PC-9 (cell line): ENCODE measurements at regions not wholly inside any gene's neighbourhood (a gene's known extent, or its start where the extent isn't known, plus 50 kb on each side); places are given as distances from the start of the nearest gene placed in this dataset.
A peak's percentile ranks its signal among the peaks of the same experiment; 100 is the strongest.

Experiments
- BruUV-seq: library from RNA; stranded (reverse); fragments of 400-500 nt; replicated peaks from 2 replicates; lab custom pipeline; 2021; lab: Mats Ljungman, UMichigan
- CTCF ChIA-PET: fragments of 300-600 bp; sonication (Branson Sonifier 250); formaldehyde crosslinking; loops from one replicate; lab custom pipeline; 2022; ENCODE audit warnings: antibody characterized with exemption; lab: Charles Lee
- POLR2A ChIA-PET: fragments of 300-600 bp; sonication (Branson Sonifier 250); formaldehyde crosslinking; loops from one replicate; lab custom pipeline; 2022; ENCODE audit warnings: antibody characterized with exemption; ENCODE audit not compliant: unreplicated experiment; lab: Charles Lee
- DNase-seq, 2 experiments: peaks; one replicate each; pipeline versions ENCODE4 v3.0.0 to v3.0.0-alpha.2; 2015 to 2022; ENCODE audit warnings: mixed read lengths in 1 of 2
- H2AFZ ChIP-seq: fragments of 200-600 bp; sonication (generic); 2 replicates; pipeline ENCODE4 v1.8.1; 2017; ENCODE audit warnings: antibody characterized with exemption
- H3F3A ChIP-seq: fragments of 200-600 bp; sonication (generic); 2 replicates; pipeline ENCODE4 v1.8.1; 2017; ENCODE audit warnings: antibody characterized with exemption, mild to moderate bottlenecking, low read depth; ENCODE audit not compliant: insufficient read depth
- H3K27ac ChIP-seq: fragments of 200-600 bp; sonication (generic); 2 replicates; pipeline ENCODE4 v1.6.1; 2016; ENCODE audit warnings: mixed run types
- H3K27me3 ChIP-seq: fragments of 200-600 bp; sonication (generic); 2 replicates; pipeline ENCODE4 v1.6.1; 2016; ENCODE audit warnings: low read depth, mixed run types; ENCODE audit not compliant: insufficient read depth
- H3K36me3 ChIP-seq: fragments of 200-600 bp; sonication (generic); 2 replicates; pipeline ENCODE4 v1.6.1; 2016; ENCODE audit warnings: low read depth, mixed run types
- H3K4me1 ChIP-seq: fragments of 200-600 bp; sonication (generic); replicated peaks from 2 replicates; pipeline ENCODE4 v1.6.1; 2016; ENCODE audit warnings: mixed run types; ENCODE audit not compliant: insufficient read depth
- H3K4me2 ChIP-seq: fragments of 200-600 bp; sonication (generic); 2 replicates; pipeline ENCODE4 v1.6.1; 2017; ENCODE audit warnings: mixed run types
- H3K4me3 ChIP-seq: fragments of 200-600 bp; sonication (generic); 2 replicates; pipeline ENCODE4 v1.6.1; 2016; ENCODE audit warnings: mixed run types
- H3K79me2 ChIP-seq: fragments of 200-600 bp; sonication (generic); 2 replicates; pipeline ENCODE4 v1.6.1; 2017; ENCODE audit warnings: low read depth, mixed run types
- H3K9me2 ChIP-seq: fragments of 200-600 bp; sonication (generic); 2 replicates; pipeline ENCODE4 v1.8.1; 2017; ENCODE audit warnings: mild to moderate bottlenecking; ENCODE audit not compliant: insufficient read depth
- H3K9me3 ChIP-seq: fragments of 200-600 bp; sonication (generic); 2 replicates; pipeline ENCODE4 v1.8.1; 2016; ENCODE audit warnings: low read depth; ENCODE audit not compliant: insufficient read depth
- H4K20me1 ChIP-seq: fragments of 200-600 bp; sonication (generic); 2 replicates; pipeline ENCODE4 v1.8.1; 2017; ENCODE audit not compliant: insufficient read depth
- CTCF ChIP-seq: fragments of 200-600 bp; sonication (generic); conservative IDR thresholded peaks from 2 replicates; pipeline ENCODE4 v1.6.1; 2017; ENCODE audit warnings: mixed run types, antibody characterized with exemption, mild to moderate bottlenecking, moderate library complexity
- EZH2 ChIP-seq: fragments of 200-600 bp; sonication (generic); IDR thresholded peaks from 2 replicates; pipeline ENCODE4 v1.8.0; 2017; ENCODE audit warnings: antibody characterized with exemption, low read depth
- intact Hi-C: fragments of 100-400 bp; cut with micrococcal nuclease; formaldehyde crosslinking; loops from one replicate; pipeline ENCODE4 v1.10.0; 2022; ENCODE audit not compliant: unreplicated experiment

DNA sequence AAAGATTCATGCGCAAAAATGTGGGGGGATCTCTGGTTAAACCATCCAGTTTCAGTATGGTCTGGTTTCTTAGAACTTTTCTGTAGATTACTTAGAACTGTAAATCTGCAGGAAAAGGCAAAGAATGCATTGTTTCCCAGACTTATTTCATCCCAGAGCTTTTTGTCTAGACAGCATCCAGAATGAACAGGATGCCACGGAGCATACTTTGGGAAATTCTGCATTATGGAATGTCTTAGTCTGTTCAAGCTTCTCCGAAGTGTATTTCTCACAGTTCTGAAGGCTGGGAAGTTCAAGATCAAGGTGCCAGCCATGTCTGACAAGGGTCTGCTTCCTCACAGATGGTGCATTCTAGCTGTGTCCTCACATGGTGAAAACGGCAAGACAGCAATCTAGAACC, 136.3 kb downstream of the INHBA start:
- BruUV-seq, result no TSS peak
- Histone ChIP-seq H3K27me3 (no peaks in the 10 kb centered on the region), H3K4me1 (peaks cover 12% of the 10 kb centered on the region; the same call in 1 of the 2 replicates), H3K9me2 (no peaks in the 10 kb centered on the region), H4K20me1 (no peaks in the 10 kb centered on the region), H3K27ac (no peak overlapping the region), H3F3A (no peaks in the 10 kb centered on the region), H3K4me2 (no peak overlapping the region), H3K79me2 (no peaks in the 10 kb centered on the region), H3K9me3 (peaks cover 8% of the 10 kb centered on the region; the same call in 1 of the 2 replicates), H2AFZ (no peak overlapping the region), H3K4me3 (no peak overlapping the region), H3K36me3 (no peaks in the 10 kb centered on the region)
- no peak for TF ChIP-seq EZH2
- no peak for TF ChIP-seq CTCF
- intact Hi-C loops, result no loop called here
- CTCF ChIA-PET, result no interaction called here
- no peak for DNase-seq
- POLR2A ChIA-PET, result interaction anchor here (0.7 kb wide), 1 partner anchor 923 kb away, joined by 3 read pairs; no protein-coding TSS in a partner anchor

- H3K27ac ChIP-seq, result no peak overlapping the region
- no peaks in the 10 kb centered on the region for H3K9me2 ChIP-seq
- no peak overlapping the region for H3K4me3 ChIP-seq
- intact Hi-C loops, result no loop called here
- no peaks in the 10 kb centered on the region for H3K27me3 ChIP-seq
- peaks cover 4% of the 10 kb centered on the region; the same call in 1 of the 2 replicates for H3K4me1 ChIP-seq
- CTCF ChIA-PET, result no interaction called here
- no peaks in the 10 kb centered on the region for H3K36me3 ChIP-seq
- POLR2A ChIA-PET, result no interaction called here
- no peaks in the 10 kb centered on the region for H3K79me2 ChIP-seq
- H3F3A ChIP-seq, result no peaks in the 10 kb centered on the region
- H4K20me1 ChIP-seq, result no peaks in the 10 kb centered on the region
- DNase-seq, result no peak
- no peak overlapping the region for H3K4me2 ChIP-seq
- H2AFZ ChIP-seq, result no peak overlapping the region
- peaks cover 9% of the 10 kb centered on the region; the same call in 1 of the 2 replicates for H3K9me3 ChIP-seq
- no TSS peak for BruUV-seq
- no peak for TF ChIP-seq EZH2
- TF ChIP-seq CTCF, result no peak
These were observed 137.2 kb downstream of the INHBA start for GRCh38 chr7:41565655-41566054.

- Histone ChIP-seq H3F3A (peaks cover 4% of the 10 kb centered on the region; the same call in 1 of the 2 replicates), H3K27ac (peak overlapping the region; percentile 50), H3K9me2 (no peaks in the 10 kb centered on the region), H3K79me2 (no peaks in the 10 kb centered on the region), H3K4me3 (no peak overlapping the region), H3K9me3 (peaks cover 32% of the 10 kb centered on the region), H3K4me1 (peaks cover 20% of the 10 kb centered on the region), H4K20me1 (no peaks in the 10 kb centered on the region), H2AFZ (no peak overlapping the region), H3K4me2 (peak overlapping the region; percentile 34), H3K27me3 (no peaks in the 10 kb centered on the region), H3K36me3 (no peaks in the 10 kb centered on the region)
- CTCF ChIA-PET, result no interaction called here
- no peak for TF ChIP-seq CTCF
- TF ChIP-seq EZH2, result no peak
- intact Hi-C loops, result loop anchor here (2.0 kb wide), 1 partner anchor 21 kb away; no protein-coding TSS in a partner anchor
- DNase-seq, result peak; percentile 57 to 83
- BruUV-seq, result no TSS peak
- POLR2A ChIA-PET, result interaction anchor here (0.6 kb wide), 1 partner anchor 145 kb away, joined by 4 read pairs; no protein-coding TSS in a partner anchor
These were observed 143.5 kb downstream of the INHBA start for GRCh38 chr7:41559426-41559825.
